ENCODE measurements at regions not wholly inside any gene's neighbourhood (a gene's known extent, or its start where the extent isn't known, plus 50 kb on each side); places are given as distances from the start of the nearest gene placed in this dataset.
A peak's percentile ranks its signal among the peaks of the same experiment; 100 is the strongest.

DNA sequence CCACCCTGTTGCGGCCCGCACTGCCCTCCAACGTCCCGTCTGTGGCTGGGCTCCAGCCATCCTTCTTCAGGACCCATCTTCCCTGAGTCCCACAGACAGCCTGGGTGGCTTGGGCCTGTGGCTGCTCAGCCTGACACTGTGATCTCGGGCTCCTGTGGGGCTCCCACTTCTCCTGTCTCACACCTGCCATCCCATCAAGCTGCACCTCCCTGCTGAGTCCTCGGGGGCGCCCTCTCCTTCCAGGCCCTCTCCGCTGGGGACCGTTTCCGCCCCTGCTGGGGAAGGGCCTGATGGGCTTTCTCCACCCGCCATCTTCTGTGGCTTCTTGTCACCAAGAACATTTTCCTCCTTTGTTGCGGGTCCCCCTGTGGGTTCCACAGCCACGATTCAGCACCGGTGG, 173.8 kb upstream of the PPP2R2D start:
- H3K4me3 ChIP-seq (replicated peaks in 1 of 3; ENCODE audit: low read depth in 2 of 3, low read length in 3 of 3) = no peak overlapping the region
- H3K4me3 Mint-ChIP-seq = peak overlapping the region; percentile 44 to 78
- no peaks in the 10 kb centered on the region for H3K36me3 ChIP-seq (replicated peaks in 1 of 2; ENCODE audit: control insufficient read depth in 1 of 2, insufficient read depth in 2 of 2, low read length in 2 of 2)
- H3K36me3 Mint-ChIP-seq = no peaks in the 10 kb centered on the region
- H4K20me1 ChIP-seq (ENCODE audit: insufficient read depth, low read length) = no peaks in the 10 kb centered on the region
- intact Hi-C loops (cut with micrococcal nuclease) = no loop called here
- TF ChIP-seq, protein P1, sequence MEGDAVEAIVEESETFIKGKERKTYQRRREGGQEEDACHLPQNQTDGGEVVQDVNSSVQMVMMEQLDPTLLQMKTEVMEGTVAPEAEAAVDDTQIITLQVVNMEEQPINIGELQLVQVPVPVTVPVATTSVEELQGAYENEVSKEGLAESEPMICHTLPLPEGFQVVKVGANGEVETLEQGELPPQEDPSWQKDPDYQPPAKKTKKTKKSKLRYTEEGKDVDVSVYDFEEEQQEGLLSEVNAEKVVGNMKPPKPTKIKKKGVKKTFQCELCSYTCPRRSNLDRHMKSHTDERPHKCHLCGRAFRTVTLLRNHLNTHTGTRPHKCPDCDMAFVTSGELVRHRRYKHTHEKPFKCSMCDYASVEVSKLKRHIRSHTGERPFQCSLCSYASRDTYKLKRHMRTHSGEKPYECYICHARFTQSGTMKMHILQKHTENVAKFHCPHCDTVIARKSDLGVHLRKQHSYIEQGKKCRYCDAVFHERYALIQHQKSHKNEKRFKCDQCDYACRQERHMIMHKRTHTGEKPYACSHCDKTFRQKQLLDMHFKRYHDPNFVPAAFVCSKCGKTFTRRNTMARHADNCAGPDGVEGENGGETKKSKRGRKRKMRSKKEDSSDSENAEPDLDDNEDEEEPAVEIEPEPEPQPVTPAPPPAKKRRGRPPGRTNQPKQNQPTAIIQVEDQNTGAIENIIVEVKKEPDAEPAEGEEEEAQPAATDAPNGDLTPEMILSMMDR (IDR thresholded peaks at IDR 0.05) = no peak
- H2AFZ ChIP-seq (ENCODE audit: insufficient read depth, low read depth, low read length, poor library complexity, severe bottlenecking) = no peak overlapping the region
- no peak overlapping the region for H3K9ac ChIP-seq (ENCODE audit: insufficient read depth, low read length, poor library complexity, severe bottlenecking)
- no peaks in the 10 kb centered on the region for H3K4me1 ChIP-seq (ENCODE audit: control insufficient read depth in 1 of 2, insufficient read depth in 2 of 2, low read length in 2 of 2)
- 85% methylated on average over 13 of the region's 14 CpGs for WGBS (ENCODE audit: insufficient coverage)
- H3K27ac Mint-ChIP-seq = no peak overlapping the region
- peaks cover 2 to 12% (median 6%) of the 10 kb centered on the region in 3 donors for H3K27me3 Mint-ChIP-seq (ENCODE audit: low read depth in 3 of 3)
- H3K79me2 ChIP-seq (ENCODE audit: insufficient read depth, low read length) = no peaks in the 10 kb centered on the region
- no peak for DNase-seq
- H3K27me3 ChIP-seq (ENCODE audit: control insufficient read depth in 2 of 2, insufficient read depth in 2 of 2, low read length in 2 of 2) = no peaks in the 10 kb centered on the region
- no peak overlapping the region for H3K4me2 ChIP-seq (replicated peaks; ENCODE audit: extremely low read depth, low read length, poor library complexity, severe bottlenecking)
- H3K9me3 ChIP-seq (replicated peaks in 1 of 2; ENCODE audit: control insufficient read depth in 1 of 2, insufficient read depth in 1 of 2, low read length in 2 of 2) = no peaks in the 10 kb centered on the region
- H3K27ac ChIP-seq (ENCODE audit: low read depth in 1 of 2, low read length in 2 of 2) = no peak overlapping the region
- H3K9me3 Mint-ChIP-seq = peaks cover 0 to under 1% (median 0%) of the 10 kb centered on the region in 7 donors
- peaks cover 6% of the 10 kb centered on the region for H3K4me1 Mint-ChIP-seq

DNA sequence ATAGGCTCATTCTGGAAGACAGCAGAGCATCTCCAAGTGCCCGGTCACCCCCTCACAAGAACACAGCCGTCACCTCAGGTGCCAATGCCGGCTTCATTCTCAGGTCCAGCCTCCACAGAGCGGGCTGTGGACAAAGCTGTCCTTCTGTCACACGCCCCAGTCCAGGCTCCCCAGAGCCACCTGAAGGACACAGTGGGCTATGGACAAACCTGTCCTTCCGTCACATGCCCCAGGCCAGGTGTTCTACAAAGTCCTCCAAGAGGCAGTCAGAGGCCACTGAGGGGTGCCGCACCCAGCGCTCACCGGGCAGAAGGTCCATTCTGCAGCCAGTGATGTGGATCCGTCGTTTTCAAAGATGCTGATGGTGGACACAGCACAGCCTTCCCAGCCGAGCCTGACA, 173.2 kb upstream of the PPP2R2D start:
- no peak for DNase-seq
- Mint-ChIP-seq H3K4me3 (no peak overlapping the region), H3K9me3 (peaks cover 0 to 5% (median 3%) of the 10 kb centered on the region in 7 donors), H3K4me1 (peaks cover 6% of the 10 kb centered on the region), H3K27ac (no peak overlapping the region), H3K36me3 (no peaks in the 10 kb centered on the region), H3K27me3 (ENCODE audit: low read depth in 3 of 3) (peaks cover 2 to 12% (median 8%) of the 10 kb centered on the region in 3 donors)
- H3K79me2 ChIP-seq (ENCODE audit: insufficient read depth, low read length) = no peaks in the 10 kb centered on the region
- TF ChIP-seq, protein P1 (IDR thresholded peaks at IDR 0.05) = no peak
- H3K9me3 ChIP-seq (replicated peaks in 1 of 2; ENCODE audit: control insufficient read depth in 1 of 2, insufficient read depth in 1 of 2, low read length in 2 of 2) = peaks cover 0 to 5% of the 10 kb centered on the region in 2 donors
- no peak overlapping the region for H3K27ac ChIP-seq (ENCODE audit: low read depth in 1 of 2, low read length in 2 of 2)
- H3K4me2 ChIP-seq (replicated peaks; ENCODE audit: extremely low read depth, low read length, poor library complexity, severe bottlenecking) = no peak overlapping the region
- no peak overlapping the region for H2AFZ ChIP-seq (ENCODE audit: insufficient read depth, low read depth, low read length, poor library complexity, severe bottlenecking)
- WGBS (ENCODE audit: insufficient coverage) = 94% methylated on average over 12 of the region's 12 CpGs
- H3K27me3 ChIP-seq (ENCODE audit: control insufficient read depth in 2 of 2, insufficient read depth in 2 of 2, low read length in 2 of 2) = no peaks in the 10 kb centered on the region
- no peak overlapping the region for H3K4me3 ChIP-seq (replicated peaks in 1 of 3; ENCODE audit: low read depth in 2 of 3, low read length in 3 of 3)
- no peaks in the 10 kb centered on the region for H3K36me3 ChIP-seq (replicated peaks in 1 of 2; ENCODE audit: control insufficient read depth in 1 of 2, insufficient read depth in 2 of 2, low read length in 2 of 2)
- no peaks in the 10 kb centered on the region for H4K20me1 ChIP-seq (ENCODE audit: insufficient read depth, low read length)
- no peaks in the 10 kb centered on the region for H3K4me1 ChIP-seq (ENCODE audit: control insufficient read depth in 1 of 2, insufficient read depth in 2 of 2, low read length in 2 of 2)
- no peak overlapping the region for H3K9ac ChIP-seq (ENCODE audit: insufficient read depth, low read length, poor library complexity, severe bottlenecking)
- intact Hi-C loops (cut with micrococcal nuclease) = no loop called here

Data from CD14-positive monocyte (primary cell).